Endothelial cell of umbilical vein (primary cell): ENCODE measurements at regions not wholly inside any gene's neighbourhood (a gene's known extent, or its start where the extent isn't known, plus 50 kb on each side); places are given as distances from the start of the nearest gene placed in this dataset.

Experiments used
- BruUV-seq: library from RNA; stranded (reverse); fragments of 400-500 nt; replicated peaks from 2 replicates; lab custom pipeline; 2021; lab: Mats Ljungman, UMichigan
- CTCF ChIA-PET: fragments of 300-600, 350-600 bp; sonication (Branson Sonifier 250); formaldehyde crosslinking; loops from one replicate; lab custom pipeline; 2021; ENCODE audit warnings: antibody characterized with exemption, inconsistent platforms; lab: Charles Lee
- POLR2A ChIA-PET: fragments of 300-600, 350-600 bp; sonication (Branson Sonifier 250); formaldehyde crosslinking; loops from one replicate; lab custom pipeline; 2021; ENCODE audit warnings: antibody characterized with exemption, inconsistent platforms; lab: Charles Lee
- DNase-seq: peaks from one replicate; pipeline ENCODE4 v3.0.0-alpha.2; 2011; ENCODE audit warnings: low read depth, low spot score
- FAIRE-seq: peaks from 2 replicates; lab custom pipeline; 2011; peaks lifted over from hg19 to GRCh38; lab: Jason Lieb, UNC
- H2AFZ ChIP-seq: 2 replicates; pipeline ENCODE4 v1.6.0; 2012; ENCODE audit warnings: low read depth, low read length, control low read depth, inconsistent platforms
- H3K27ac ChIP-seq: 2 replicates; pipeline ENCODE4 v1.5.1; 2011; ENCODE audit warnings: low read depth, mild to moderate bottlenecking, control low read depth, low read length, moderate library complexity; ENCODE audit not compliant: insufficient read depth
- H3K27me3 ChIP-seq, 2 experiments: 2 replicates each; pipeline versions ENCODE4 v1.6.0 to v1.6.1; 2011; ENCODE audit warnings: low read length in 2 of 2, mixed read lengths in 1 of 2; ENCODE audit not compliant: control insufficient read depth in 2 of 2, insufficient read depth in 2 of 2
- H3K36me3 ChIP-seq, 2 experiments: 2 replicates in 1 of 2; 3 replicates in 1 of 2; pipeline ENCODE4 v1.5.1; 2011; ENCODE audit warnings: low read length in 2 of 2, mild to moderate bottlenecking in 1 of 2, moderate library complexity in 1 of 2; ENCODE audit not compliant: control insufficient read depth in 2 of 2, insufficient read depth in 2 of 2; ENCODE audit errors: extremely low read depth in 1 of 2
- H3K4me1 ChIP-seq: 3 replicates; pipeline ENCODE4 v1.5.1; 2011; ENCODE audit warnings: mild to moderate bottlenecking, low read length; ENCODE audit not compliant: control insufficient read depth, insufficient read depth; ENCODE audit errors: extremely low read depth
- H3K4me2 ChIP-seq: 2 replicates; pipeline ENCODE4 v1.6.1; 2011; ENCODE audit warnings: low read length, control low read depth, mixed read lengths; ENCODE audit not compliant: insufficient read depth
- H3K4me3 ChIP-seq, 3 experiments: fragments of 200-600 bp in 1 of 3; sonication (generic), shearing (Covaris generic) in 1 of 3; replicated peaks in 1 of 3; 2 replicates each; pipeline ENCODE4 v1.5.1; 2011 to 2016; ENCODE audit warnings: control low read depth in 3 of 3, low read length in 3 of 3, mild to moderate bottlenecking in 2 of 3, inconsistent platforms in 1 of 3, low read depth in 1 of 3, moderate library complexity in 1 of 3; ENCODE audit not compliant: insufficient read depth in 1 of 3
- H3K79me2 ChIP-seq: 2 replicates; pipeline ENCODE4 v1.6.0; 2012; ENCODE audit warnings: low read length, inconsistent platforms; ENCODE audit not compliant: control insufficient read depth, insufficient read depth
- H3K9ac ChIP-seq: replicated peaks from 2 replicates; pipeline ENCODE3; 2011; ENCODE audit warnings: low read length, control low read depth; ENCODE audit not compliant: insufficient read depth; ENCODE audit errors: extremely low read depth
- H3K9me1 ChIP-seq: replicated peaks from 3 replicates; pipeline ENCODE4 v1.6.0; 2011; ENCODE audit warnings: mild to moderate bottlenecking, low read length; ENCODE audit not compliant: control insufficient read depth, insufficient read depth; ENCODE audit errors: extremely low read depth
- H3K9me3 ChIP-seq: replicated peaks from 2 replicates; pipeline ENCODE4 v1.5.1; 2012; ENCODE audit warnings: low read length, inconsistent platforms; ENCODE audit not compliant: control insufficient read depth, insufficient read depth
- H4K20me1 ChIP-seq: replicated peaks from 2 replicates; pipeline ENCODE3; 2011; ENCODE audit warnings: mild to moderate bottlenecking, low read length; ENCODE audit not compliant: control insufficient read depth, insufficient read depth; ENCODE audit errors: extremely low read depth
- EZH2 ChIP-seq: IDR thresholded peaks from 2 replicates; pipeline ENCODE4 v1.6.1; 2012; ENCODE audit warnings: borderline replicate concordance, low read depth, mild to moderate bottlenecking, moderate library complexity, low read length, inconsistent platforms; ENCODE audit not compliant: severe bottlenecking
- FOS ChIP-seq: IDR thresholded peaks from 2 replicates; pipeline ENCODE4 v1.6.1; 2011; ENCODE audit warnings: mild to moderate bottlenecking, low read length, moderate library complexity, borderline replicate concordance; ENCODE audit not compliant: insufficient read depth
- GATA2 ChIP-seq: IDR thresholded peaks from 2 replicates; pipeline ENCODE4 v1.7.0; 2011; ENCODE audit warnings: low read depth, mild to moderate bottlenecking, moderate library complexity, mixed read lengths, low read length; ENCODE audit not compliant: insufficient read length, insufficient read depth
- JUN ChIP-seq: IDR thresholded peaks from 2 replicates; pipeline ENCODE4 v1.6.1; 2011; ENCODE audit warnings: borderline replicate concordance, low read depth; ENCODE audit not compliant: insufficient read length, insufficient read depth
- MAX ChIP-seq: IDR thresholded peaks from 2 replicates; pipeline ENCODE4 v1.6.1; 2011; ENCODE audit not compliant: insufficient read depth, insufficient read length
- MYC ChIP-seq: IDR thresholded peaks from one replicate; pipeline ENCODE4 v1.6.1; 2011; ENCODE audit warnings: mild to moderate bottlenecking, low read depth, low read length
- POLR2A ChIP-seq: IDR thresholded peaks from 2 replicates; pipeline ENCODE4 v1.6.1; 2012; ENCODE audit warnings: low read depth, mild to moderate bottlenecking, control low read depth, low read length
- POLR2AphosphoS5 ChIP-seq: IDR thresholded peaks from 2 replicates; pipeline ENCODE4 v1.6.1; 2012; ENCODE audit warnings: low read depth, mild to moderate bottlenecking, control low read depth, low read length, moderate library complexity; ENCODE audit not compliant: insufficient read depth
- dilution Hi-C: fragments of 300-500 bp; cut with MboI; formaldehyde crosslinking; loops from one replicate; pipeline ENCODE4 v1.15.0; 2019; ENCODE audit warnings: low sequenced_read_pairs; ENCODE audit not compliant: extremely low pct_ligation_motif_present
- intact Hi-C: fragments of 100-400 bp; cut with micrococcal nuclease; formaldehyde crosslinking; loops from one replicate; pipeline ENCODE4 v1.10.0; 2022
- TF ChIP-seq, protein P1 (sequence below), 2 donors: IDR thresholded peaks; 1 replicate in 1 of 2; 2 replicates in 1 of 2; pipeline ENCODE4 v1.5.1; 2011; ENCODE audit warnings: low read length in 2 of 2, mild to moderate bottlenecking in 2 of 2, moderate library complexity in 2 of 2, control low read depth in 1 of 2, inconsistent platforms in 1 of 2, low read depth in 1 of 2; ENCODE audit not compliant: insufficient read depth in 1 of 2; ENCODE audit errors: extremely low read depth in 1 of 2

DNA sequence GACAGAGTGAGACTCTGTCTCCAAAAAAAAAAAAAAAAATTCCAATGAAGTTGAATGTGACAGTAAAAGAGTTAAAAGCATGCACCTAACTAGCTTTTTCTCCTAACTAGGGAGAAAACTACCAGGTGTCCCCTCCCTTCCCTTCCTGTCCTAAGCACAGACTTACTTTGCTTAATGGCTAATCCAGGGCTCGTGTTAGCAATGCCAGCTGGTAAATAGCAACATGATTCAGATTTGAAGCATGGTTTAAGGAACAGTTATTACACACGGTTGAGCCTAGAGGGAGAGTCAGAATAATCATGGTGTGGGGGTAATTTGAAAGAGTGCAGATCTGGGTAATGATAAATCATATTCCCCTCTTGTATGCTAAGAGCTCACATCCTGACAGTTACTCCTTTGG lies 338.3 kb downstream of the STIM2 start:
- H3K4me1 ChIP-seq: no peaks in the 10 kb centered on the region
- H3K9ac ChIP-seq: no peak overlapping the region
- DNase-seq: no peak
- TF ChIP-seq, protein P1, sequence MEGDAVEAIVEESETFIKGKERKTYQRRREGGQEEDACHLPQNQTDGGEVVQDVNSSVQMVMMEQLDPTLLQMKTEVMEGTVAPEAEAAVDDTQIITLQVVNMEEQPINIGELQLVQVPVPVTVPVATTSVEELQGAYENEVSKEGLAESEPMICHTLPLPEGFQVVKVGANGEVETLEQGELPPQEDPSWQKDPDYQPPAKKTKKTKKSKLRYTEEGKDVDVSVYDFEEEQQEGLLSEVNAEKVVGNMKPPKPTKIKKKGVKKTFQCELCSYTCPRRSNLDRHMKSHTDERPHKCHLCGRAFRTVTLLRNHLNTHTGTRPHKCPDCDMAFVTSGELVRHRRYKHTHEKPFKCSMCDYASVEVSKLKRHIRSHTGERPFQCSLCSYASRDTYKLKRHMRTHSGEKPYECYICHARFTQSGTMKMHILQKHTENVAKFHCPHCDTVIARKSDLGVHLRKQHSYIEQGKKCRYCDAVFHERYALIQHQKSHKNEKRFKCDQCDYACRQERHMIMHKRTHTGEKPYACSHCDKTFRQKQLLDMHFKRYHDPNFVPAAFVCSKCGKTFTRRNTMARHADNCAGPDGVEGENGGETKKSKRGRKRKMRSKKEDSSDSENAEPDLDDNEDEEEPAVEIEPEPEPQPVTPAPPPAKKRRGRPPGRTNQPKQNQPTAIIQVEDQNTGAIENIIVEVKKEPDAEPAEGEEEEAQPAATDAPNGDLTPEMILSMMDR (IDR thresholded peaks at IDR 0.05; ENCODE audit: extremely low read depth in 1 of 2, insufficient read depth in 1 of 2, low read depth in 1 of 2, low read length in 2 of 2): no peak
- no peak for TF ChIP-seq EZH2
- no peak for TF ChIP-seq MAX
- TF ChIP-seq MYC: no peak
- no peak for TF ChIP-seq POLR2A
- TF ChIP-seq JUN: no peak
- no peak for TF ChIP-seq FOS
- no peak for TF ChIP-seq POLR2AphosphoS5
- TF ChIP-seq GATA2: no peak
- H3K27me3 ChIP-seq: no peaks in the 10 kb centered on the region
- H3K27ac ChIP-seq: no peak overlapping the region
- CTCF ChIA-PET: no interaction called here
- H3K9me1 ChIP-seq: no peaks in the 10 kb centered on the region
- H3K36me3 ChIP-seq: no peaks in the 10 kb centered on the region
- no peak overlapping the region for H3K4me3 ChIP-seq
- intact Hi-C loops (no loop called here), dilution Hi-C loops (no loop called here)
- no peak for FAIRE-seq
- no peaks in the 10 kb centered on the region for H3K79me2 ChIP-seq
- H3K4me2 ChIP-seq: no peak overlapping the region
- no TSS peak for BruUV-seq
- POLR2A ChIA-PET: no interaction called here
- no peak overlapping the region for H2AFZ ChIP-seq
- H3K9me3 ChIP-seq: no peaks in the 10 kb centered on the region
- no peaks in the 10 kb centered on the region for H4K20me1 ChIP-seq
